SK-N-SH (cell line): ENCODE measurements at regions not wholly inside any gene's neighbourhood (a gene's known extent, or its start where the extent isn't known, plus 50 kb on each side); places are given as distances from the start of the nearest gene placed in this dataset.

Experiments
- CTCF ChIP-seq: fragments of 200-600 bp; sonication (generic); IDR thresholded peaks from 2 replicates; pipeline ENCODE4 v1.6.1; 2017; ENCODE audit warnings: antibody characterized with exemption, mild to moderate bottlenecking, moderate library complexity
- FOSL2 ChIP-seq: IDR thresholded peaks from 2 replicates; pipeline ENCODE4 v1.4.0; 2012; ENCODE audit warnings: low read depth, mild to moderate bottlenecking, moderate library complexity, borderline replicate concordance
- GABPA ChIP-seq: IDR thresholded peaks from 2 replicates; pipeline ENCODE4 v1.4.0; 2012; ENCODE audit warnings: low read depth, mild to moderate bottlenecking
- JUND ChIP-seq: IDR thresholded peaks from 2 replicates; pipeline ENCODE4 v1.4.0; 2012
- NRF1 ChIP-seq: IDR thresholded peaks from 2 replicates; pipeline ENCODE4 v1.6.1; 2012; ENCODE audit warnings: low read depth, mild to moderate bottlenecking, low read length
- POLR2AphosphoS5 ChIP-seq: IDR thresholded peaks from 2 replicates; pipeline ENCODE4 v1.6.1; 2012; ENCODE audit warnings: low read depth, low read length
- SIN3A ChIP-seq: IDR thresholded peaks from 2 replicates; pipeline ENCODE4 v1.6.1; 2012; ENCODE audit warnings: low read depth, mild to moderate bottlenecking, low read length, moderate library complexity, borderline replicate concordance
- USF1 ChIP-seq: IDR thresholded peaks from 2 replicates; pipeline ENCODE4 v1.4.0; 2012; ENCODE audit warnings: low read depth, borderline replicate concordance
- YY1 ChIP-seq: IDR thresholded peaks from 2 replicates; pipeline ENCODE4 v1.4.0; 2012; ENCODE audit warnings: low read depth, mild to moderate bottlenecking

- TF ChIP-seq FOSL2 (no peak), JUND (no peak), POLR2AphosphoS5 (no peak), SIN3A (no peak), CTCF (no peak), USF1 (no peak), GABPA (no peak), NRF1 (no peak), YY1 (no peak)
Measured at GRCh38 chr18:40882468-40882867, 1072.6 kb upstream of the PIK3C3 start.
